Activated CD8-positive, alpha-beta memory T cell treated with anti-CD3 and anti-CD28 coated beads for 4 hours (primary cell): ENCODE measurements at regions not wholly inside any gene's neighbourhood (a gene's known extent, or its start where the extent isn't known, plus 50 kb on each side); places are given as distances from the start of the nearest gene placed in this dataset.
"Not testable (repeated sequence)": the region's sequence is repeated elsewhere in the genome, so short reads cannot be mapped to it uniquely, and the experiment has no call there.

ENCODE experiments used
- DNase-seq, 2 donors: peaks; one replicate each; pipeline ENCODE4 v3.0.0-alpha.2; 2020; ENCODE audit warnings: low read depth in 2 of 2

DNA sequence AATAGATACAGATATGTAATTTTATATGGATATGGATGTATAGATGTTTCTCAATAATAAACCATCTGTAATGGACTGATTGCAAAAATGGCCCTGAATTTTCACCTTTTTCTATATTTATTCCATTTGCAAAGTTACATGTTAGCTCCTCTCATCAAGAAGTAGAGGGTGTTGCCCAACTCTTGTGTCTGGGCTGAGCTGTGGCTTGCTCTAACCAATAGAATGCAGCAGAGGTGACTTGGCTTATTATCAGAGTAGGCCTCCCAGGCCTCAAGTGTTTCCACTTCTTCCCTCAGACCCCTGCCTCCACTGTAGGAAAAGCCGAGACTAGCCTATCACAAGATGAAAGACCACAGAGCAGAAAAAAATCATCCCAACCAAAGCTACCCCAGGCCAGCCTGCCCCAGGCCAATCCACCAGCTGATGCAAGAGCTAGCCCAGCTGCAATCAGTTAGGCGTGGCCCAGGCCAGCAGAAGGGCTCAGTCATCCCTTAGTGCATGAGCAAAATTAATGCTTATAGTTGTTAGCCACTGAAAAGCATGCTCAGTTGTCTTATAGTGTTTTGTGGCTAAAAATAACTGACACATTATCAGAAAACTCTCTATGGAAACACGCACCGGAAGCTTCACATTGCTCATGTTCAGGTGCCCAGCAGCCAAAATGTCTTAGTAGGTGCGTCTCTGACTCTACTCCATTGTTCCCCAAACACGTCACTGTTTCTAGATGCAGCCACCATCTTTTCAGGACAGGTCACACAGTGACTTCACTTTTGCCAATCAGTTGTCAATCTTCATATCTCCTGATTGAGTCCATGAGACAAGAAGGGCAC lies 464.0 kb downstream of the FBXO15 start:
- DNase-seq = no peak

DNA sequence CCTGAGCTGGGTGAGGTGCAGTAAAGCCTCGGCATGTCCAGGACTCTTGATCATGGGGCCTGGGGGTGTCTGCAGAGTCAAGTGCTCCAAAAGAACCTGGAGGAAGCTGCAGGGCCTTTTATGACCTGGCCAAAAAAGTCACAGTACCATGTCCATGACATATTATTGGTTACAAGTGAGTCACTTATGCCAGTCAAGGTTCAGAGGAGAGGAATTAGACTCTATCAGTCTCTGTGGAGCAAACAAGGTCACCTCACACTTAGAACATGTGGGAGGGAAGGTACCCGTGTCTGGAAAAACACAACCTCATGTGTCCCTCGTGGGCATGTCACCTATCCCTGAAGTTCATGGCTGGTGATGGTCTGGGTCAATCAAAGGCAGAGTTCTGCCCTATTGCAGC lies 465.7 kb downstream of the FBXO15 start:
- DNase-seq = no peak

DNA sequence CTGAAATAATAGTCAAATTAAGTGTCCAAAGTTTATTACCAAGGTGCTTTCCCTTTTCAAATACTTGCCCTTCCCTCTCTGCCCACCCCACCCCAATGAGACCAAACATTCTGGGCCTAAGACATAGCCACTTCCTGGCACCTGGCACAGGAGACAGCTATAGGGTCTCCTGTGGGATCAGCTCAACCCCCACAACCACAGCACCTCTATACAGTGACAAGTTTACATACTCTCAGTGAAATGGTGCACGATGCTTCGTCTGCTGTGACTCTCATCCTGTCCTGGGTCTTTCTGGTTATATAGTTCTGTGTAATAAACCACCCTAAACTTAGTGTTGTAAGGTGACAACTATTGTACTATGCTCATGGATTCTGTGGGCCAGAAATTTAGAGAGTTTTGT lies 466.2 kb downstream of the FBXO15 start:
- DNase-seq = no peak

DNA sequence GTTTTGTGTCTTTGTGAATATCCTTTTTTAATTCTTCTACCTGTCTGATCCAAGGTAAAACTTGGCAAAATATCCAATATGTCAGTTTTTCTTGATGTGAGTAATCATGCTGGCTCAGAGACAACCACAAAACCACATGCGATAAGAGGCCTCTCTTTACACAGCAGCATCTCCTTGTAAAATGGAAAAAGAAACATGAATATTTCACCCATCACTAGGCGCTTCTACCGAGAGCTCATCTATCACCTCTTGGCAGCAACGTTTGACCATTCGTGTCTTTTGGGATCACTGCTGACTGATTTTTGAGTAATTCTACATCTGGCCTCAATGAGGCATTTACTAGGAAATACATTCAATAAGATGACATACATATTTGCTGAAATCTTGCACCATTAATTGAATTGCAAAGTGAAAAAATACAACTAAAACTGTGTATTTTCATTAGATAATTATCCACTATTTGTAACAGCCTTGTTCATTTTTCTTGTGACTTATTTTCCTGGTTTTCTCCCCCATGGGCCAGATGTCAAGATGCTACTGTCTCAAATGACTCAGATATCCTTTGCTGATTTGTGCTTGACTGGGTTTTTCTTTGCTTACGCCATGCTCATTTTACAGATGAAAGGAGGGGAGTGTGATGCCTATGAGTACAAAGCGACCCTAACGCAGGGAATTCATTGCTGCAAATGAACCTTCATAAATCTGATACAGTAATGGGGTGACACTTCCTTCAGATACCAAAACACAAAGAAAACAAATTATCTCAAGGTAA lies 467.5 kb downstream of the FBXO15 start:
- no peak for DNase-seq

DNA sequence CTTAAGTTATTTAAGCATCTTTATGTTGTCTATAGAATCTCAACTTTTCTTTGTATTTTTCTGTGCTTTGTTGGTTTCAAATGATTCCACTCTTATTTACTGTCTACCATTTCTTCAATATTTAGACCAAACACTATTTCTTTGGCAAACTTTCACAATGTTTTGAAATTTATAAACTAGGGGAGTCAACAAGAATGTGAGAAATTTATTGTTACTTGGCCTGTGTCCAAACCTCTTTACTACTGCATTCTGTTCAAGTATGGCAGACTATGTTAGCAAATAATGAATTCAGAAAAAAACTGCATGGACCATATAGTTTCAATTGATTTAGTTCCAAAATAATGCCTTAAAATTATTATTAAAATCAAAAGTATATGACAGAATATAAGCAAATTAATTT lies 470.2 kb downstream of the FBXO15 start:
- no peak for DNase-seq

DNA sequence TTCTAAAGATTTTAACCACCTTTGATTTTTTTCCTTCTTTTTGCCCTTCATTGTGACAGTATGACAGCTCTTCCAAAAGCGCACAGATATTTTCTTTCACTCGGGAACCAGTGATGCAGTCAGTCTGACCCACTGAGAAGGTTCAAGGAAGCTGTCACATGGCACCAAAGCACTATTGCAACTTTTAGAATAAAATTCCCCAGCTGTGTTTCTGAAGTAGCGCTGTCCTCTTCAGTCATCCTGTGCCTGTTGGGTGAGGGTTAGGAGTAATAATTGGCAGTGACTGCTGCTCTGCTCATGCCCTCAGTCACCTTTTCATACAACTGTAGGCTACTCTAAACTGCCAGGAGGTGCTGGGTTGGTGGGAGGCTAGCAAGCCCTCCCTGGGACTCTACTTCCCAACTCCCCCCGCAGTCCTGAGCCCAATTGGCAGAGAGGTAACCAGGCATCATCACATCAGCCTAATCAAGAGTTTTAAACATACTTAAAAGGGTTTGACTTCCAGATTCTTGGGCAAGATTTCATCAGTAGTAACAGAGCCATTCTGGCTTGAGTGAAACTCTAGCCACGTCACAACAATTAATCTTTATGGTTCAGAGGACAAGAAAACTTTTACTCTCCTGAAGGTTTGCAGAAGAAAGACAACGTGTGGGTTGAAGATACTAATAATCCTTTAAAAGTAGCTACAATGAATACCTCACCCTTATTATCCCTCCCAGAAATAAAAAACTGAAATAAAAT lies 473.3 kb downstream of the FBXO15 start:
- DNase-seq = no peak

DNA sequence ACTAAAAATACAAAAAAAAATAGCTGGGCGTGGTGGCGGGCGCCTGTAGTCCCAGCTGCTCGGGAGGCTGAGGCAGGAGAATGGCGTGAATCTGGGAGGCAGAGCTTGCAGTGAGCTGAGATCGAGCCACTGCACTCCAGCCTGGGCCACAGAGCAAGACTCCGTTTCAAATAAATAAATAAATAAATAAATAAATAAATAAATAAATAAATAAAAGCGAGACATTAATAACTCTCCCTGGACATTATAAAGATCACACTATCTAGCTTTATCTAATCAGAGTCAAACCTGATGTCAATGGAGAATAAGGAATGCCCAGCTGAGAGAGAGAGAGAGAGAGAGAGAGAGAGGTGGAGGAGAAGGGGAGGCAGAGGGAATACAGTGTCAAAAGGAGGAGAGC lies 476.2 kb downstream of the FBXO15 start:
- DNase-seq = not testable (repeated sequence)

DNA sequence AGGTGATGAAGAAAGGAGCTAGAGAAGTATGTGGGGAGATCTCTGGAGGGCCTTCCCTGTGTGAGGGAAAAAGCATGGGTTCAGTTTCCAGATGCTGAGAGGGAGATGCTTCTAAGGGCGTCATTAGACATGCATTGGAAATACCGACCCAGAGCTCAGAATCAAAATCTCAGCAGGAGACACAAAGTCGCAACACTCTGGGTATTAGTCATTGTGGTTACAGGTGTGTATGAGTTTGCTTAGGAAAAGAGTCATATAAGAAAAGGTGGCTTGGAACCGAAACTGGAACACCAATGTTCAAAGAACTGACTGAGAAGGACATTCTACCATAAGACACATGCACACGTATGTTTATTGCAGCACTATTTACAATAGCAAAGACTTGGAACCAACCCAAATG lies 477.1 kb downstream of the FBXO15 start:
- no peak for DNase-seq

DNA sequence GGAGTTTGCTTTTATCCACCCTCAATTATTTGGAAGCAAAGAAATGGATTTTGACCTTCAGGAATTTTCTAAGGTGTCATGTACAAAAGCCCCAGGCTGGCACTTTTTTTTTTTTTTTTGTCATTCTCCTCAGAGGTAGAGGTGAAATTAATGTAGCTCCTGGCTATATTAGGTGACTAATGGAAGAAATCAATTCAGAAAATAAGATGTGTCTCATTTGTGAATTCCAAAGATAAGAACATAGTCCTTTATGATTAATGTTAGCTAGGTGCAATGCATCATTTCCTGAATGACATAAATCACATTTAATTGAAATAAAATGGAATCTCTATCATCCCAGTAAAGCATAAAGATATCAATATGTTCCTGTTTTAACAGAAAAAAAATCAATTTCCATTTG lies 477.6 kb downstream of the FBXO15 start:
- no peak for DNase-seq

DNA sequence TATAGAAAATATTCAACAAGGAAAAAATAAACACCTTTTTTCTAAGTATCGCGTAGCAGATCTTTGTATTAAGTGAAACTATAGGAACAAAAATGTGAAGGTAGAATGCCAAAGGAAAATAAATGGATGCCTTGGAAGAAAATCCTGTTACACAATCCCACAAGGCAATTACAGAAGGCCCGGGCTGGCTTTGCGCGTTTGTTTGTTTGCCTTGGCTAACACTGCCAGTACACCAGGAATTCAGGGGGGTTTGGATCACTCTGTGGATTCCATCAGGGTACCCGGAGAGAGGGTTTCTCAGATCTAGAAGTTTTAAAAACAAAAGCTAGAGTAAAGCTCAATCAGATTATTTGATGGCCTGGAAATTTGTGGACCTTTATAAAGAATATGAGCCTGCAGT lies 478.3 kb downstream of the FBXO15 start:
- no peak for DNase-seq

DNA sequence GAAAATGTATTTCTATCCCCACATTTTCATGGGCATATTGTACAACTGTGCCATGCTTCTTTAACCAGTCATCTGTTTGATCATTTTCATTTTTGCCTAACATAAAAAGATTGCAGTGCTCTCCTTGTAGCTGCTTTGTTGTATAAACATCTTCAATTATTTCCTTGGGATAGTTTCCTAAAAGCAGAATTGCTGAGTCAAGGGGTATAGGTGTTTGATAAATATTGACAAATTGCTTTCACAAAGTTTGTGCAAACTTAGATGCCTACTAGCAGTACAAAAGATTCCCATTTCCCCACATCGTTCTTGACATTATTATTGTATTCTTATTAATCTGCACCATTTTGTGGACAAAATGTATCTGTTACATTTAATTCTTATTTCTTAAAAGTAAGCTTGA lies 479.6 kb downstream of the FBXO15 start:
- no peak for DNase-seq

DNA sequence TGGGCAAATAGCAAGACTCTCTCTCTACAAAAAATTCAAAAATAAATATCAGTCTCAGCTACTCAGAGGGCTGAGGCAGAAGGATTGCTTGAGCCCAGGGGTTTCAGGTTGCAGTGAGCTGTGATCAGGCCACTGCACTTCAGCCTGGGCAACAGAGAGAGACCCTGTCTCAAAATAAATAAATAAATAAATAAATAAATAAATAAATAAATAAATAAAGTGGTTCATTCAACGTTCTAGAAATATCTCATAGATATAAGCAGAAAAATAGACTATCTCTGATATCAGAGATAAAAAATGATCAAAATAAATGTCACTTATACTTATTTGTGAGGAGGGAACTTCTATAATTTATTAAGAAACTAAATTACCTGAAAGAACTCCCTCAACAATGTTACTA lies 480.9 kb downstream of the FBXO15 start:
- DNase-seq = no peak

DNA sequence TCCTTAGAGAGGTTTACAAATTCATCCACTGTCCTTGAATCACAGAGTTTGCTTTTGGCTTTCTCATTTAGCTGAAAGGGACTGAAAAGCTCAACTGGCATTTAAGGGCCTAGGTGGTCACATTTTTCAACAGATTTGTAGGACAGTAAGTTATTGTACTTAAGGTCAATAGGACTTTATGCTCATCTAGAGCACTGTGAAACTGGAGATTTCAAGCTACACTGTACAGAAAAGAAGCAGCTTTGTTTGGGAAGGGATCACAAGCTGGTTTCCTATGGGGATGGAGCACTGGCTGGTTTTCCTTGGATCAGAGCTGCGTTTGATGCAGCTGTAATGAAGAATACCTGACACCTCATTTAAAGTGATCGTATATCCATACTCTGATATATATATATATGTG lies 482.7 kb downstream of the FBXO15 start:
- no peak for DNase-seq

DNA sequence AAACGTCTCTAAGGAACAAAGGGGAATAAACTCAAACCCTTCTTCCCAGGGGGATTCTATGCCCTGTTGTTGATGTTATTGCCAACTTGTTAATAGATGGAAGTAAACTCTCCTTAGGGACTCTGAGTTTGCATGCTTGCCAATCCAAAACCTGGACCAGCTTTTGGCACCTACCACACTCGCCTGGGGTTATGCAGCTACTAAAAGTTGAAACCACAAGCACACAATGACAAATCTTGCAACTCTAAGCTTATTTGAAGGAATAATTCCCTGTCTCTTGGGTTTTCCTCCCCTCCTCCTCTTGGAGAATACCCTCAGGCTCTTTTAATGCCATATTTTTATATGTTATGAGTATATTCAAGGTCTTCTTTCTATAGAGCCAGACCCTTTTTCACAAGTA lies 484.1 kb downstream of the FBXO15 start:
- no peak for DNase-seq

DNA sequence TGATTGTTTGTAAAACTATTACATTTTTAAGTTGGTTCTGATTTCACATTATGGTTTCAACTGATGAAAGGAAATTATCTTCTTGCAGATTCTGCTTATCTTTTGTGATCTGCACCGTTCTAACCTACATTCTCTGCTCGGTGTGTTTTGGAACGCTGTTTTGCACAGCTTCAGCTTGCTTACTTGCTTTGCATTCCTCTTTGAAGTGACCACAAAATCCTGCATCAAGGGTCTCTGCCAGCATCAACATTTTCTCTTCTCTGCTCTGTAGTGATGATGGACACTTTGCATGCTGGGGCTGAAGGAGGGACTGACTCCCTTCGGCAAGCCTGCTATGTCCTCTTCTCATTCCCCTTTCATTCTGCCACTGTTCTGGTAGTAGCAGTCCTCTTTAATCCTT lies 485.2 kb downstream of the FBXO15 start:
- no peak for DNase-seq

DNA sequence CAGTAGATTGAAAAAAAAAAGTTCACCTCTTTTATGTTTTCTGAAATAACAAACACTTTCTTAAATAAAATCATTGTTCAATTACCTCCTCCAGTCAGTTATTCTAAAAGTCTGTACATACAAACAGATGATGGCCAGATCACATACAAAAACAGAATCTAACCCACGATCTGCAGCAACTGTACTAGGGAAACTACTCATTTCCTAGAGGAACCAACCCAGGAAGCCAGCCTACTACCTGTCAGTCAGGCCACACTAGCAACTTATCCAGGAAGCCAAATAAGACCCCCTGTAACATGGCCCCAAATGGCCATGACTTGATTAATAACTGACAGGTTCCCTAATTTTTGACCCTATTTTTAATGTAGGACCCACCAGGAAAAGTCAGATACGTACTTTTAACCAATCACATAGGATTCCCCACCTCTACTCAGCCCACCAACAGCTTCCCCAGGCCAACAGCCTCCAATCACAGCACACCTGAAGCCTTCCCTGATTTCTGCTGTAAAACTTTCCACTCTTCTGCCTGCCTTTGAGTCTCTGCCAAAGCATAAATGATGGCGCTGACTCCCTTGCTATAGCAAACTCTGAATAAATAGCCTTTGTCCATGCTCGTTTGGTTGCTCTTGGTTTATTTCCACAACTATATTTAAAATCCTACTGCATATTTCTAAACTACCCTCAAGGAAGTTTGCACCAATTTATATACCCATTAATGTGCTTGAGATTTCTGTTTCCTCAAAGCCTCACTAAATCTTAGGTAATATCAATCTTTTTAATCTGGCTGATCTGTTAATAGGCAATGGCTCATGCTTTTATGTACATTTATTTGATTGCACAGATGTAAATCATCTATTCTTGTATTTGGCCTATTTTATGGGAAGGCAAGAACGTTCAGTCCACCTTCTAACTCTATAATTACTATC lies 486.4 kb downstream of the FBXO15 start:
- DNase-seq = no peak

DNA sequence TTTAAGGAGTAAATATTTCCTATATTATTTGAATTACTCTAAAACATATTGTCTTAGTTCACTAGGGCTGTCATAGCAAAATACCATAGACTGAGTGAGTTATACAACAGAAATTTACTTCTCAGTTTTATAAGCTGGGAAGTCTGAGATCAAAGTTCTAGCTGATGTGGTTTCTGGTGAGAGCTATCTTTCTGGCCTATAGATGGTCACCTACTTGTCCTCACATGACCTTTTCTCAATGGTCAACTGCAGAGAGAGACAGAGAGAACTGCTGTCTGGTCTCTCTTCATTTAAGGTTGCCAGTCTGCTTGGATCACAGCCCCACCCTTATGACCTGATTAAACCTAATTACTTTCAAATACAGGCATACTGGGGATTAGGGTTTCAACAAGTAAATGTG lies 490.9 kb downstream of the FBXO15 start:
- no peak for DNase-seq

DNA sequence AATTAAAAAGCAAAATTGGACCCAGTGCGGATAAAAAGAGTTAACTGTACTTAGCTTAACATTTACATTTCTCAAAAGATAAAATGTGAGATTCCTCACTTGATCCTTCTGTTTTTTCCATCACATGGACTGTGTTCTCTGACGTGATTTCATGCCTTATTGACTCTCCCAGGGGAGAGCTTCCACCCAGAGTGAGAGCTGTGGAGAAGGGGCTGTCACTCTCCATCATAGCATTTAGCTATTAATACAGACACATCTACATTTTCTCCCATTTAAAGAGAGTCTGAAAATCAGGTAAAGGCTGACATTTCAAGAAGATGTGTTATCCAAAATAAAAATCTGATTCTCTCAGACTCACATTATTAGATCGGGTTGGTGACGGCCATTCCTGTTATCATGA lies 493.8 kb downstream of the FBXO15 start:
- DNase-seq = no peak

DNA sequence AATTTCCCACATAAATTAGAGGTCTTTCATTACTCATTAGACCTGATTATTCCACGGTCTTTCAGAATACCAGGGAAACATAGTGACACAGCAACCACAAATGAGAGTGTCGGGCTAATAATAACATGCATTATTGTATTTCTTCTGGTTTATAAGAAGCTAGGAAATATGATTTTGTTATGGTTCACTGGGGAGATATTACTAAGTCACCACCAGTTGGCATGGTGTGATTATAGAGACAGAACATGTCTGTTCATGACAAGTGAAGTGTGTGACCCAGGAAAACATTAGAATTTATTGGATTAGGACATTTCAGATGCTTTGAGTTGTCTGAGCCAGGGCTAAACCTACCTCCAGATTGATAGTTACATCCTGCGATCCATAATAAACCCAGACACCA lies 494.4 kb downstream of the FBXO15 start:
- DNase-seq = no peak

DNA sequence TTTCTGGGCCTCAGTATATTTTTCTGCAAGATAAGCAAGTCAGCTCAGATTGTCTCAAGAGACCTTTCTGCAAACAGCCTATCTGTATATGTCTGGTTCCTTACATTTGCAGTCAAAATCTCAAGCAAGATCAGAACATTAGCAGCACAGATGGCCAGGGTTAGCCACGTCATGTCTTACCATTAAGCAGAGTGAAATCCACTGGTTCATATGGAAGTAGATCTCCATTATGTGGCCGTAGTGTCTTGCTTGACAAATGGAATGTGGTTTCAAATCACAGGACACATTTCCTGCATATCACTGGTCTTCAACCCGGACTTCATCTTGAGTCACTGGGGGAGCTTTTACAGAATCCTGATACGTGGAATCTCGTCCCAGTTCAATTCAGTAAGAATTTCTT lies 500.2 kb downstream of the FBXO15 start:
- DNase-seq = no peak

DNA sequence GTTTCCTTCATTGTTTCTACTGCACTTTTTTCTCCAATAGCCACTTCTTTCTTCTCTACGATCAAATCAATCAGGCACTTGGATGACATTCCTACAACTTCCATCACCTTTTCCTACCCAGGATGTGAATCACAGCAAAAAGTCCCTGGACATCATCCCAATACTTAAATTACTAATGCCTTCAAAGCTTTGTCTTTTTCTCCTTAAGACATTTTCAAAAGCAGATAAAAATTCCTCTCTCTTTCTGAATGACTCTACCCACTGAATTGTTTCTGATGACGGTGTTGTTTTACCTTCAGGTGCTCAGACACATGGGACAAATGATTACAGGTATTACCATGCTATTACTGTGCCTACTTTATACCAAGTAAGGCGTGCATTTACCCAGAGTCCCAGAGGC lies 500.9 kb downstream of the FBXO15 start:
- DNase-seq = no peak

DNA sequence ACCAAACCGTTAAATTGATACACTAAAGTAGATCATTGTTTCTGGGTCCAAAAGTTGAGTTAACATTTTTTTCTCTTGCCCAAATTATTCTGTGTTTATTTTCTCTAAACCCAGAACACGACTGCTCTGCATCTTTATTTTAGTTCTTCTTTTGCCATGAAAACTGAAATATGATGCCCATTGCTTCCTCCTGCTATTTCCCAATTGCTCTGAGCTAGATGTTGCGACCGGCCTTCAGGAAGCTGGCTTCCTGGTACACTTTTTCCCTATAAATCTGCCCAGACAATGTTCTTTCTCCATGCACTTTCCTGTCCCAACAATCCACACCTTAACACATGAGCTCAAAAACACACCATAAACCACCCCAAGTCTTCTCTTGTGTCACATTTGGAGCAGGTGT lies 501.4 kb downstream of the FBXO15 start:
- no peak for DNase-seq
